SU-DHL-6 (cell line): ENCODE measurements at regions not wholly inside any gene's neighbourhood (a gene's known extent, or its start where the extent isn't known, plus 50 kb on each side); places are given as distances from the start of the nearest gene placed in this dataset.

Experiments
- CTCF ChIP-seq: fragments of 200-600 bp; sonication (generic); IDR thresholded peaks from one replicate; pipeline ENCODE4 v1.5.1; 2017; ENCODE audit warnings: antibody characterized with exemption, mild to moderate bottlenecking, low read length, moderate library complexity; ENCODE audit not compliant: insufficient read depth, poor library complexity, severe bottlenecking
- EZH2phosphoT487 ChIP-seq: fragments of 200-600 bp; sonication (generic), shearing (Covaris generic); conservative IDR thresholded peaks from 2 replicates; pipeline ENCODE4 v1.6.1; 2018; ENCODE audit warnings: mild to moderate bottlenecking, antibody characterized with exemption, low read length, moderate library complexity, mixed read lengths

- TF ChIP-seq CTCF (no peak), EZH2phosphoT487 (no peak)
Measured at GRCh38 chr3:80592792-80593191, 825.0 kb upstream of the ROBO1 start.
